ENCODE measurements at regions not wholly inside any gene's neighbourhood (a gene's known extent, or its start where the extent isn't known, plus 50 kb on each side); places are given as distances from the start of the nearest gene placed in this dataset.

DNA sequence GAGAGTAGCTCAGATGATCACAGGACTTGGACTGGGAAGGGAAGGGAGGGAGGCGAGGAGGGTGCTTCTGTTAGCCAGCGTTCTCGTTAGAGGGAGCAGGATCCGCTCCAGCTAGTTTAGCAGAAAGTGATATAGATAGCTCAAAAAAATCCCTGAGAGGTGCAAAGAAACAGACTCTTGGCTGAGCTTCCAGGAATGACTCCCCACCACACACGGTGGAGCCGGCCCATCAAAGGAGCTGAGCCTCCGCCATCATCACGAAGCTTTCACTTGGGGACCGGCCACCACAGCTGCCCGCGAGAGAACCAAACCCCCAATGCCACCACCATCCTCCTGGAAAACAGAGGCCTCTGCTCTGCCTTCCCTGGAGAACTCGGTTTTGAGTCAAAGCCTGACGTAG is 124.6 kb upstream of the BCL2L14 start:
- TF ChIP-seq, protein P1, sequence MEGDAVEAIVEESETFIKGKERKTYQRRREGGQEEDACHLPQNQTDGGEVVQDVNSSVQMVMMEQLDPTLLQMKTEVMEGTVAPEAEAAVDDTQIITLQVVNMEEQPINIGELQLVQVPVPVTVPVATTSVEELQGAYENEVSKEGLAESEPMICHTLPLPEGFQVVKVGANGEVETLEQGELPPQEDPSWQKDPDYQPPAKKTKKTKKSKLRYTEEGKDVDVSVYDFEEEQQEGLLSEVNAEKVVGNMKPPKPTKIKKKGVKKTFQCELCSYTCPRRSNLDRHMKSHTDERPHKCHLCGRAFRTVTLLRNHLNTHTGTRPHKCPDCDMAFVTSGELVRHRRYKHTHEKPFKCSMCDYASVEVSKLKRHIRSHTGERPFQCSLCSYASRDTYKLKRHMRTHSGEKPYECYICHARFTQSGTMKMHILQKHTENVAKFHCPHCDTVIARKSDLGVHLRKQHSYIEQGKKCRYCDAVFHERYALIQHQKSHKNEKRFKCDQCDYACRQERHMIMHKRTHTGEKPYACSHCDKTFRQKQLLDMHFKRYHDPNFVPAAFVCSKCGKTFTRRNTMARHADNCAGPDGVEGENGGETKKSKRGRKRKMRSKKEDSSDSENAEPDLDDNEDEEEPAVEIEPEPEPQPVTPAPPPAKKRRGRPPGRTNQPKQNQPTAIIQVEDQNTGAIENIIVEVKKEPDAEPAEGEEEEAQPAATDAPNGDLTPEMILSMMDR (IDR thresholded peaks at IDR 0.05; ENCODE audit: insufficient read depth, low read depth, low read length) = no peak
- no peak overlapping the region for H3K4me3 ChIP-seq (ENCODE audit: low read depth, low read length)
- no peak for DNase-seq (ENCODE audit: low read depth)

DNA sequence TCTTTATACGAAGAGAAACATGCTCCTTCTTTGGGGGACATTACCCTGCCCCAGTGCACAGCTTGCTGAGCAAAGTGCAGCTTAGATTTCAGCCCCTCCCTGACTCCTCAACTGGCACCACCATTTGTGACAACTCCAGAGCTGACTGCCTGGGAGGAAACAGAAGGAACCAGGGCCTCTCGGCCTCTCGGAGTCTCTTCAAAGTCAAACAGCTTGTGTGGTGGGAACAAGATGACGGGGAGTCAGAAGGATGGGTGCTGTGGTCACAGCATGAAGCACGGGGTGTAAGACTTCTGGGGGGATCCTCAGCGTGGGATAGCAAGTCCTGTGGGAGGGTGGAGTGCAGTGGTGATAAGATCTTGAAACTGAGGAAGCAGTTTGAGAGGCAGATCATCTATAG is 123.5 kb upstream of the BCL2L14 start:
- DNase-seq (ENCODE audit: low read depth) = no peak
- TF ChIP-seq, protein P1 (IDR thresholded peaks at IDR 0.05; ENCODE audit: insufficient read depth, low read depth, low read length) = no peak
- H3K4me3 ChIP-seq (ENCODE audit: low read depth, low read length) = no peak overlapping the region

DNA sequence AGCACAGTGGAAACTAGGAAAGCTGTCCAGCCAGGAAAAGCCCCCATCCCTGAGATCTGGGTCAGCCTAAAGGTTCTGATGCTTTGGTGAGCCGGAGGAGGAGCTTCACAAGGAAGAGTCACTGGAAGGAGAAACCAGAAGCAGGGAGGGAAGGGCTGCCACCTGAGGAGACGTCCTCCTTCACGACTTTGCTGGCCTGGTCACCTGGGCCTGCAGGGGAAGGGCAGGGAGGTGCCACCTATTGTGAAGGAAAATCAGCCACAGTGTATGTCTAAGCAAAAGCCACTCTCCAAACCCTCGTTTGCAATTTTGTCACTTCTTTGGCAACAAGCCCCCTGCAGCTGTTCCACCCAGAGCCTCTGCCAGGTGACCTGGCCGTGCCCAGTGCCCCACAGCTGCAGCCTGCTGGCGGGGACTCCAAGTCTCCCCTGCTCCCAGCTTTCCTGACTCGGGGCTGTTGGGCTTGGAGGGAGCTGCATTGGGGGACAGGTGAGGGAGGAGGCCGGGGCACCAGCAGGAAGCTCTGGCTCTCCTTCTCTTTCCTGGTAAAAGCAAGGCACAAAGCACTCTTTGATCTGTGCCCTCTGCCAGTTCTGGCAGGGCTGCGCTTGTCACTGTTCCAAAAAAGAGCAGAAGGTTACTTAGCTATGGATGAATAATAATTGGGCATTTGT is 120.9 kb upstream of the BCL2L14 start:
- TF ChIP-seq, protein P1 (IDR thresholded peaks at IDR 0.05; ENCODE audit: insufficient read depth, low read depth, low read length) = no peak
- DNase-seq (ENCODE audit: low read depth) = no peak
- no peak overlapping the region for H3K4me3 ChIP-seq (ENCODE audit: low read depth, low read length)

DNA sequence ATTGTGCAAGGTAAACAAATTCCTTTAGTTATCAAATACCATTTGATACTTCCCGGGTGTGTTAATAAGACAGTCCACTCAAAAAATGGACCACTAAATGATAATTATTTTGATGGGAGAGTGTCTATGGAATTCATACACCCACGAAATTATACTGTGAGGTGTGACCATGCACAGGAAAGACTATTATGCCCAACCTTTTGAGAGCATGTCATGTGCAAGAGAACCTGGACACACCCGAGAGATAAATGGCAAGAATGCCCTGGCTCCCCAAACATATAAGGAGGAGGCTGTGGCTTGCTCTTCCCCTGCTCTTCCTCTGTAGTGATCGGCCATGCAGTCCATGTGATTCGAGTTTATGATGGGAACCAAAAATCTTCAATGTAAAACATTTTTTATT is 119.5 kb upstream of the BCL2L14 start:
- TF ChIP-seq, protein P1 (IDR thresholded peaks at IDR 0.05; ENCODE audit: insufficient read depth, low read depth, low read length) = no peak
- DNase-seq (ENCODE audit: low read depth) = no peak
- H3K4me3 ChIP-seq (ENCODE audit: low read depth, low read length) = no peak overlapping the region

DNA sequence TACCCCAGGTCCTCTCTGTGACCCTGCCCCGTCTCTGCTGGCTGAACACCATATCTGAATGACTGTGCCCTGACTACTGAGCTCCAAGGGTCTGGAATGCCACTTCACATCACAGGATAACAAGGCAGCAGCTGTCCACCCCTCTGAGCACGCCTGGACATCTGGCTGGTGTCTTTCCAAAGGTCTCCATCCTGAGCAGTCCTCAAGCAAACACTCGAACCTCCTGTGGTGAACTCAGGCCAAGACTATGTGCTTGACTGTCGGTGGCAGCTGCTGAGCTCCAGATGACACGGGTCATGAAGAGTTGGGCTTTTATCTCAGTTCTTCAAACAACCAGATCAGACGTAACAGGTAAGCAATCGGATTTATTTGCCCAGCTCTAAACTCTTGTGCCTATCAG is 117.2 kb upstream of the BCL2L14 start:
- TF ChIP-seq, protein P1 (IDR thresholded peaks at IDR 0.05; ENCODE audit: insufficient read depth, low read depth, low read length) = no peak
- DNase-seq (ENCODE audit: low read depth) = no peak
- H3K4me3 ChIP-seq (ENCODE audit: low read depth, low read length) = no peak overlapping the region

DNA sequence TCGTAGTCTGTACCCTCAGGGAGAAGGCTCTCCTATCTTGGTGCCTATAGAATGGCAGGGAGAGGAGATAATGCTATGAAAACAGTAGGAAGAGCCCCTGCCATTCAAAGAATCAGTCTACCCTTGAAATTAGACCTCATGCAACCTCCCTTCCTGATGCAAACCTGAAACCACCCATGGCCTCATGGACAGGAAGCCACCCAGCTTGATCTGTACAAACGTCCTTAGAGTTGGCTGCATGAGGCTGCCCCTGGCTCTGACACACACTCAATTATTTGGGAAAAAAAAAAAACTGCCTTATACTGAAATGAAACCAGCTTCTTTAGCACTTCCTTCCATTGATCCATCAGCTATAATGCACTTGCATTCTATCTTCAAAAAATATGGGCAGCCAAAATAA is 116.6 kb upstream of the BCL2L14 start:
- H3K4me3 ChIP-seq (ENCODE audit: low read depth, low read length) = no peak overlapping the region
- TF ChIP-seq, protein P1 (IDR thresholded peaks at IDR 0.05; ENCODE audit: insufficient read depth, low read depth, low read length) = no peak
- DNase-seq (ENCODE audit: low read depth) = no peak
